ENCODE measurements at regions not wholly inside any gene's neighbourhood (a gene's known extent, or its start where the extent isn't known, plus 50 kb on each side); places are given as distances from the start of the nearest gene placed in this dataset.

DNA sequence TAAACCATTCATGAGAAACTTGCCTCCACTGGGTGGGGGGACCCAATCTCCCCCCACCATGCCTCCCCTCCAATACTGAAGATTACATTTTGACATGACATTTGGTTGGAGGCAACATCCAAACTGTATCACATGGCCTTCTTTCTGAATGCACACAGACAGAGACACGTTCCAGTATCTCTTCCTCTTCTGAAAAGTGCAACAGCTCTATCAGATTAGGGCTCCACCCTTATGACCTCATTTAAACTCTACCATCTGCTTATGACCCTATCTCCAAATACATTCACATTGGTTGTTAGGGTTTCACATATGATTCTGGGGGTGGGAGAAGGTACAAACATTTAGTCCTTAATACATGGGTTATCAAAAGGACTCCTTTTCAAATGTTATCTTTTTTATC, 481.8 kb upstream of the NFIA start:
- no CpG with 5 or more reads among the region's 1 CpG for WGBS (ENCODE audit: insufficient coverage)
- Mint-ChIP-seq H3K27ac (no peak overlapping the region), H3K27me3 (ENCODE audit: low read depth in 3 of 3) (no peaks in the 10 kb centered on the region), H3K9me3 (peaks cover 5 to 22% (median 12%) of the 10 kb centered on the region in 7 donors), H3K4me3 (no peak overlapping the region), H3K4me1 (peaks cover 5% of the 10 kb centered on the region), H3K36me3 (no peaks in the 10 kb centered on the region)
- H3K4me1 ChIP-seq (ENCODE audit: control insufficient read depth in 1 of 2, insufficient read depth in 2 of 2, low read length in 2 of 2), result no peaks in the 10 kb centered on the region
- intact Hi-C loops (cut with micrococcal nuclease), result no loop called here
- no peak overlapping the region for H3K4me2 ChIP-seq (replicated peaks; ENCODE audit: extremely low read depth, low read length, poor library complexity, severe bottlenecking)
- H3K27ac ChIP-seq (ENCODE audit: low read depth in 1 of 2, low read length in 2 of 2), result no peak overlapping the region
- H3K9ac ChIP-seq (ENCODE audit: insufficient read depth, low read length, poor library complexity, severe bottlenecking), result no peak overlapping the region
- H3K4me3 ChIP-seq (replicated peaks in 1 of 3; ENCODE audit: low read depth in 2 of 3, low read length in 3 of 3), result no peak overlapping the region
- TF ChIP-seq, protein P1, sequence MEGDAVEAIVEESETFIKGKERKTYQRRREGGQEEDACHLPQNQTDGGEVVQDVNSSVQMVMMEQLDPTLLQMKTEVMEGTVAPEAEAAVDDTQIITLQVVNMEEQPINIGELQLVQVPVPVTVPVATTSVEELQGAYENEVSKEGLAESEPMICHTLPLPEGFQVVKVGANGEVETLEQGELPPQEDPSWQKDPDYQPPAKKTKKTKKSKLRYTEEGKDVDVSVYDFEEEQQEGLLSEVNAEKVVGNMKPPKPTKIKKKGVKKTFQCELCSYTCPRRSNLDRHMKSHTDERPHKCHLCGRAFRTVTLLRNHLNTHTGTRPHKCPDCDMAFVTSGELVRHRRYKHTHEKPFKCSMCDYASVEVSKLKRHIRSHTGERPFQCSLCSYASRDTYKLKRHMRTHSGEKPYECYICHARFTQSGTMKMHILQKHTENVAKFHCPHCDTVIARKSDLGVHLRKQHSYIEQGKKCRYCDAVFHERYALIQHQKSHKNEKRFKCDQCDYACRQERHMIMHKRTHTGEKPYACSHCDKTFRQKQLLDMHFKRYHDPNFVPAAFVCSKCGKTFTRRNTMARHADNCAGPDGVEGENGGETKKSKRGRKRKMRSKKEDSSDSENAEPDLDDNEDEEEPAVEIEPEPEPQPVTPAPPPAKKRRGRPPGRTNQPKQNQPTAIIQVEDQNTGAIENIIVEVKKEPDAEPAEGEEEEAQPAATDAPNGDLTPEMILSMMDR (IDR thresholded peaks at IDR 0.05), result no peak
- no peak overlapping the region for H2AFZ ChIP-seq (ENCODE audit: insufficient read depth, low read depth, low read length, poor library complexity, severe bottlenecking)
- no peaks in the 10 kb centered on the region for H4K20me1 ChIP-seq (ENCODE audit: insufficient read depth, low read length)
- H3K27me3 ChIP-seq (ENCODE audit: control insufficient read depth in 2 of 2, insufficient read depth in 2 of 2, low read length in 2 of 2), result no peaks in the 10 kb centered on the region
- no peak for DNase-seq
- peaks cover 7 to 11% of the 10 kb centered on the region in 2 donors for H3K9me3 ChIP-seq (replicated peaks in 1 of 2; ENCODE audit: control insufficient read depth in 1 of 2, insufficient read depth in 1 of 2, low read length in 2 of 2)
- no peaks in the 10 kb centered on the region for H3K36me3 ChIP-seq (replicated peaks in 1 of 2; ENCODE audit: control insufficient read depth in 1 of 2, insufficient read depth in 2 of 2, low read length in 2 of 2)
- no peaks in the 10 kb centered on the region for H3K79me2 ChIP-seq (ENCODE audit: insufficient read depth, low read length)

DNA sequence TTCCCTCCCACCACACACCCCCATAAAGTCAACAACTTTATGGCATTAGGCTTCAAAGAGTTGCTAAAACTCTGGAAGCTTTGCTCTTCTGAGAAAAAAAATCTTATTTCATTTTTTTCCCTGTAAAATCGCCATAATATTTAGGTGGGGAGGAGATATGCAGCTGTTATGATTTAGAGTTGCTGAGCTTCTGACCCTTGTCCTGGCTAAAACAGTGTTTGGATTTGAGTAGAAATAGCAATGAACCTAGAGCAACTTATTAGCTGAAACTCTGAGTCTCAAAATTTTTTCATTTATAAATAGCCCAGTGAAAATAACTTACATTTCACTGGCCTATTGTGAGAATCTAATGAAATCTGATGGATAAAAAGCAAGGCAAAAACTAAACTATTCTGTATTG, 482.8 kb upstream of the NFIA start:
- H3K4me1 ChIP-seq (ENCODE audit: control insufficient read depth in 1 of 2, insufficient read depth in 2 of 2, low read length in 2 of 2), result no peaks in the 10 kb centered on the region
- peaks cover 7 to 11% of the 10 kb centered on the region in 2 donors for H3K9me3 ChIP-seq (replicated peaks in 1 of 2; ENCODE audit: control insufficient read depth in 1 of 2, insufficient read depth in 1 of 2, low read length in 2 of 2)
- Mint-ChIP-seq H3K27me3 (ENCODE audit: low read depth in 3 of 3) (no peaks in the 10 kb centered on the region), H3K4me1 (peaks cover 5% of the 10 kb centered on the region), H3K27ac (no peak overlapping the region), H3K4me3 (no peak overlapping the region), H3K9me3 (peaks cover 5 to 21% (median 11%) of the 10 kb centered on the region in 7 donors), H3K36me3 (no peaks in the 10 kb centered on the region)
- H3K27ac ChIP-seq (ENCODE audit: low read depth in 1 of 2, low read length in 2 of 2), result no peak overlapping the region
- intact Hi-C loops (cut with micrococcal nuclease), result no loop called here
- no peak overlapping the region for H3K4me3 ChIP-seq (replicated peaks in 1 of 3; ENCODE audit: low read depth in 2 of 3, low read length in 3 of 3)
- H3K9ac ChIP-seq (ENCODE audit: insufficient read depth, low read length, poor library complexity, severe bottlenecking), result no peak overlapping the region
- no peaks in the 10 kb centered on the region for H3K36me3 ChIP-seq (replicated peaks in 1 of 2; ENCODE audit: control insufficient read depth in 1 of 2, insufficient read depth in 2 of 2, low read length in 2 of 2)
- H2AFZ ChIP-seq (ENCODE audit: insufficient read depth, low read depth, low read length, poor library complexity, severe bottlenecking), result no peak overlapping the region
- WGBS (ENCODE audit: insufficient coverage), result no CpG with 5 or more reads among the region's 1 CpG
- no peak for DNase-seq
- no peaks in the 10 kb centered on the region for H4K20me1 ChIP-seq (ENCODE audit: insufficient read depth, low read length)
- H3K4me2 ChIP-seq (replicated peaks; ENCODE audit: extremely low read depth, low read length, poor library complexity, severe bottlenecking), result no peak overlapping the region
- H3K79me2 ChIP-seq (ENCODE audit: insufficient read depth, low read length), result no peaks in the 10 kb centered on the region
- H3K27me3 ChIP-seq (ENCODE audit: control insufficient read depth in 2 of 2, insufficient read depth in 2 of 2, low read length in 2 of 2), result no peaks in the 10 kb centered on the region
- TF ChIP-seq, protein P1 (IDR thresholded peaks at IDR 0.05), result no peak
